SK-N-SH (cell line): ENCODE measurements at regions not wholly inside any gene's neighbourhood (a gene's known extent, or its start where the extent isn't known, plus 50 kb on each side); places are given as distances from the start of the nearest gene placed in this dataset.

Source experiments
- FOXJ3 ChIP-seq: sonication (generic); formaldehyde crosslinking; IDR thresholded peaks from 2 replicates; pipeline ENCODE4 v1.5.1; 2020; ENCODE audit warnings: mild to moderate bottlenecking, missing genetic modification reagents
- FOXM1 ChIP-seq: IDR thresholded peaks from 2 replicates; pipeline ENCODE4 v1.4.0; 2012; ENCODE audit warnings: low read depth, mild to moderate bottlenecking
- NRF1 ChIP-seq: IDR thresholded peaks from 2 replicates; pipeline ENCODE4 v1.6.1; 2012; ENCODE audit warnings: low read depth, mild to moderate bottlenecking, low read length
- RAD21 ChIP-seq: IDR thresholded peaks from 2 replicates; pipeline ENCODE4 v1.6.1; 2012; ENCODE audit warnings: mild to moderate bottlenecking, low read length
- RFX5 ChIP-seq: IDR thresholded peaks from 2 replicates; pipeline ENCODE4 v1.6.1; 2012; ENCODE audit warnings: mild to moderate bottlenecking, improper control_type of control experiment, low read length
- TF ChIP-seq, protein P1 (sequence below): fragments of 150-350 bp; IDR thresholded peaks from 2 replicates; pipeline ENCODE4 v1.6.1; 2017; ENCODE audit warnings: antibody characterized with exemption, low read length, low read depth, borderline replicate concordance
- TF ChIP-seq, protein P2 (sequence below): fragments of 200-600 bp; sonication (generic); IDR thresholded peaks from 2 replicates; pipeline ENCODE4 v1.6.1; 2017; ENCODE audit warnings: antibody characterized with exemption, mild to moderate bottlenecking, moderate library complexity
- TF ChIP-seq, protein P3 (sequence below): IDR thresholded peaks from 2 replicates; pipeline ENCODE4 v1.4.0; 2012; ENCODE audit warnings: low read depth, borderline replicate concordance

DNA sequence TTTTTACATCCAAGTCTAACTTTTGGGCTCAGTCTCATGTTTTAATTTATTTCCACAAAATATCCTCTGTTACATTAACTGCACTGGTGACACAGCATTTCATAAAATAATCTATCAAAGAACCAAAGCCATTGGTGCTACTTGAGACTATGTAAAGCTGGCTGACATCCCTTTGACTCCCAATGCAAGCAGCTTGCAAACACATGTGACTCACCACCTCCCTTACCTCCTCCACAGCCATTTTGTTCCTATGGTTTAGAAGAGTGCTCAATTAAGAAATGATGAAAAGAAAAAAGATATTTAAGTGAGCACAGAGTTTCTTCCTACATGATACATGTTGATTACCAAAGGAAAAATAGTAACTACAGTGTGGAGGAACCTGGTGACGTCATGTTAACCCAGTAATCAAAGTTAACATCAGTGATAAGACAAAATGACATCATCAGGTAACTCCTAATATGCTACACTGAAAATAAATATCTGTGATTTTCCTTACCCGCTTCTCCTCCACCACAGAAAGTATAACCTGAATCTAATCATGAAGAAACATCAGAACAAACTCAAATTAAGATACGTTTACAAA, 53.3 kb upstream of the LGSN start:
- TF ChIP-seq, protein P1, sequence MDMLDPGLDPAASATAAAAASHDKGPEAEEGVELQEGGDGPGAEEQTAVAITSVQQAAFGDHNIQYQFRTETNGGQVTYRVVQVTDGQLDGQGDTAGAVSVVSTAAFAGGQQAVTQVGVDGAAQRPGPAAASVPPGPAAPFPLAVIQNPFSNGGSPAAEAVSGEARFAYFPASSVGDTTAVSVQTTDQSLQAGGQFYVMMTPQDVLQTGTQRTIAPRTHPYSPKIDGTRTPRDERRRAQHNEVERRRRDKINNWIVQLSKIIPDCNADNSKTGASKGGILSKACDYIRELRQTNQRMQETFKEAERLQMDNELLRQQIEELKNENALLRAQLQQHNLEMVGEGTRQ = no peak
- TF ChIP-seq FOXJ3 (CRISPR knock-in tag) (no peak), RAD21 (no peak), FOXM1 (no peak), NRF1 (no peak), RFX5 (no peak)
- TF ChIP-seq, protein P2, sequence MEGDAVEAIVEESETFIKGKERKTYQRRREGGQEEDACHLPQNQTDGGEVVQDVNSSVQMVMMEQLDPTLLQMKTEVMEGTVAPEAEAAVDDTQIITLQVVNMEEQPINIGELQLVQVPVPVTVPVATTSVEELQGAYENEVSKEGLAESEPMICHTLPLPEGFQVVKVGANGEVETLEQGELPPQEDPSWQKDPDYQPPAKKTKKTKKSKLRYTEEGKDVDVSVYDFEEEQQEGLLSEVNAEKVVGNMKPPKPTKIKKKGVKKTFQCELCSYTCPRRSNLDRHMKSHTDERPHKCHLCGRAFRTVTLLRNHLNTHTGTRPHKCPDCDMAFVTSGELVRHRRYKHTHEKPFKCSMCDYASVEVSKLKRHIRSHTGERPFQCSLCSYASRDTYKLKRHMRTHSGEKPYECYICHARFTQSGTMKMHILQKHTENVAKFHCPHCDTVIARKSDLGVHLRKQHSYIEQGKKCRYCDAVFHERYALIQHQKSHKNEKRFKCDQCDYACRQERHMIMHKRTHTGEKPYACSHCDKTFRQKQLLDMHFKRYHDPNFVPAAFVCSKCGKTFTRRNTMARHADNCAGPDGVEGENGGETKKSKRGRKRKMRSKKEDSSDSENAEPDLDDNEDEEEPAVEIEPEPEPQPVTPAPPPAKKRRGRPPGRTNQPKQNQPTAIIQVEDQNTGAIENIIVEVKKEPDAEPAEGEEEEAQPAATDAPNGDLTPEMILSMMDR = no peak
- TF ChIP-seq, protein P3, sequence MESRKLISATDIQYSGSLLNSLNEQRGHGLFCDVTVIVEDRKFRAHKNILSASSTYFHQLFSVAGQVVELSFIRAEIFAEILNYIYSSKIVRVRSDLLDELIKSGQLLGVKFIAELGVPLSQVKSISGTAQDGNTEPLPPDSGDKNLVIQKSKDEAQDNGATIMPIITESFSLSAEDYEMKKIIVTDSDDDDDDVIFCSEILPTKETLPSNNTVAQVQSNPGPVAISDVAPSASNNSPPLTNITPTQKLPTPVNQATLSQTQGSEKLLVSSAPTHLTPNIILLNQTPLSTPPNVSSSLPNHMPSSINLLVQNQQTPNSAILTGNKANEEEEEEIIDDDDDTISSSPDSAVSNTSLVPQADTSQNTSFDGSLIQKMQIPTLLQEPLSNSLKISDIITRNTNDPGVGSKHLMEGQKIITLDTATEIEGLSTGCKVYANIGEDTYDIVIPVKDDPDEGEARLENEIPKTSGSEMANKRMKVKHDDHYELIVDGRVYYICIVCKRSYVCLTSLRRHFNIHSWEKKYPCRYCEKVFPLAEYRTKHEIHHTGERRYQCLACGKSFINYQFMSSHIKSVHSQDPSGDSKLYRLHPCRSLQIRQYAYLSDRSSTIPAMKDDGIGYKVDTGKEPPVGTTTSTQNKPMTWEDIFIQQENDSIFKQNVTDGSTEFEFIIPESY = no peak
